GM12892 (cell line): ENCODE measurements at regions not wholly inside any gene's neighbourhood (a gene's known extent, or its start where the extent isn't known, plus 50 kb on each side); places are given as distances from the start of the nearest gene placed in this dataset.

Source experiments
- DNase-seq: peaks from one replicate; pipeline ENCODE4 v3.0.0; 2011; ENCODE audit not compliant: insufficient read length
- FAIRE-seq: peaks from 2 replicates; lab custom pipeline; 2011; peaks lifted over from hg19 to GRCh38; lab: Jason Lieb, UNC
- POLR2A ChIP-seq: IDR thresholded peaks from 2 replicates; pipeline ENCODE4 v1.6.1; 2011; ENCODE audit warnings: low read depth, low read length, control low read depth
- POLR2AphosphoS5 ChIP-seq: IDR thresholded peaks from 2 replicates; pipeline ENCODE4 v1.6.1; 2011; ENCODE audit warnings: low read depth, low read length, control low read depth
- TAF1 ChIP-seq: IDR thresholded peaks from 2 replicates; pipeline ENCODE4 v1.6.1; 2011; ENCODE audit warnings: low read depth, mild to moderate bottlenecking, control low read depth, low read length, borderline replicate concordance

DNA sequence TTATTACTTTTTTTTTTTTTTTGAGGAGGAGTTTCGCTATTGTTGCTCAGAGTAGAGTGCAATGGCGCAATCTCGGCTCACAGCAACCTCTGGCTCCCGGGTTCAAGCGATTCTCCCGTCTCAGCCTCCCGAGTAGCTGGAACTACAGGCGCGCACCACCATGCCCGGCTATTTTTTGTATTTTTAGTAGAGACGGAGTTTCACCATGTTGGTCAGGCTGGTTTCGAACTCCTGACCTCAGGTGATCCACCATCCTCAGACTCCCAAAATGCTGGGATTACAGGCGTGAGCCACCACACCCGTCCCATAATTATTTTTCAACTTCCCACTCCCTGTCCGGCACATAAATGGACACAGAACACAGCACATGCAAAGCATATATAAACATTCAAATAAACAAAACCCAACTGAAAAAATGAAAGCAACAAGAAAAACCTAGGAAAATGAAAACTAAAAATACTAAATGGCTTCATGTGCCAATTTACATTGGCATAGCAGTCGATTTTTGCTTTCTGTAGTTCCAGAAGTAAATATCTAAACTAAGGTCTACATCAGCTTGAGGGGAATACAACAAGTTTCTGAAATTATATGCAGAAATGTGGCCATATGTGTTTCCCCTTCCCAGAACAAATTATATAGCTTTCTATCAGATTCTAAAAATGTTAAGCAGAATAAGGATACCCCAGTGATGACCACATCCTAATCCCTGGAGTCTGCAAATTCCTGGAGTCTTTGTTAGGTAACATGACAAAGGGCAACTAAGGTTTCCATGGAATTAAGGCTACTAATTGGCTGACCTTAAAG lies 113.9 kb downstream of the HFE start:
- no peak for DNase-seq
- no peak for TF ChIP-seq POLR2A
- TF ChIP-seq TAF1 = no peak
- TF ChIP-seq POLR2AphosphoS5 = no peak
- FAIRE-seq = no peak

DNA sequence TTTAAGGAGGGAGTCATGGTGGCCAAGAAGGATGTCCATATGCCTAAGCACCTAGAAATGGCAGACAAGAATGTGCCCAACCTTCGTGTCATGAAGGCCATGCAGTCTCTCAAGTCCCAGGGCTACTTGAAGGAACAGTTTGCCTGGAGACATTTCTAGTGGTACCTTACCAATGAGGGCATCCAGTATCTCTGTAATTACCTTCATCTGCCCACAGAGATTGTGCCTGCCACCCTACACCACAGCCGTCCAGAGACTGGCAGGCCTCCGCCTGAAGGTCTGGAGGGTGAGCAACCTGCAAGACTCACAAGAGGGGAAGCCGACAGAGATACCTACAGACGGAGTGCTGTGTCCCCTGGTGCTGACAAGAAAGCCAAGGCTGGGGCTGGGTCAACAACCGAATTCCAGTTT lies 115.0 kb downstream of the HFE start:
- no peak for TF ChIP-seq TAF1

DNA sequence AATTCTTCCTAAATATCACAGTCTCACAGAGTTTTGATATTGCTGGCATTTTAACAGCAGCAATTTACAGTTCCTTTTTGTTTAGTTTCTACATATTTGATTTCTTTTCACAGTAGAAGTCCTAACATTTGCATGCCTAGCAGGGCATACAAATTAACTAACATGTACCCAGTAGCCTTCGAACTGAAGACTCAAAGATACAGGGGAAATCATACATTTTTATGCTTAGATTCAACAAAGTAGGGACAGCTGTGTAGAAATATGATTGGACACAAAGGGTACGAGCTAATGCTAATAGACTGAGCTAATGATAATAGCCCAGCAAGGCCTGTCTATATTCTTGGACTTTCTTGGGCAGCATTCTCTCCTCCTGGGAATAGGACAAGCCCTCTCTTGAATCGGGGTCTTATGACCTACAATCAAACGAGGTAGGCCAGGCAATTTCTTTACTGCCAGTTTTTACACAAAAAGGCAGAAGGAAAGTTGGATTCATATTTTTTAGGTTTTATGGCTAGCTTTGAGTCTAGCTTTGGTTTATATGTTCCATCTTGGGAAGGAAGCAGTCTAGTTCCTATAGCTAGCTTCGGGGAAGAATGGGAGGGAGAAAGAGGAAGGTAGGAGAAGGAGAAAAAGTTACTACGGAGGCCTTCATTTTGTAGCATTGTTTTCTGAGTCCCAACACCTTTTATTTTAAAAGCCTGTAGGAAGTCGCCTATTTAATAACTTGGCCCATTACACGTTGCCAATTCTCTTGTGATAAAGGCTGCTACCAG lies 115.8 kb downstream of the HFE start:
- DNase-seq = no peak
- TF ChIP-seq TAF1 (no peak), POLR2AphosphoS5 (no peak), POLR2A (no peak)
- no peak for FAIRE-seq

More for the DNA sequence above, 115.0 kb downstream of the HFE start:
- DNase-seq (no peak), FAIRE-seq (no peak)

DNA sequence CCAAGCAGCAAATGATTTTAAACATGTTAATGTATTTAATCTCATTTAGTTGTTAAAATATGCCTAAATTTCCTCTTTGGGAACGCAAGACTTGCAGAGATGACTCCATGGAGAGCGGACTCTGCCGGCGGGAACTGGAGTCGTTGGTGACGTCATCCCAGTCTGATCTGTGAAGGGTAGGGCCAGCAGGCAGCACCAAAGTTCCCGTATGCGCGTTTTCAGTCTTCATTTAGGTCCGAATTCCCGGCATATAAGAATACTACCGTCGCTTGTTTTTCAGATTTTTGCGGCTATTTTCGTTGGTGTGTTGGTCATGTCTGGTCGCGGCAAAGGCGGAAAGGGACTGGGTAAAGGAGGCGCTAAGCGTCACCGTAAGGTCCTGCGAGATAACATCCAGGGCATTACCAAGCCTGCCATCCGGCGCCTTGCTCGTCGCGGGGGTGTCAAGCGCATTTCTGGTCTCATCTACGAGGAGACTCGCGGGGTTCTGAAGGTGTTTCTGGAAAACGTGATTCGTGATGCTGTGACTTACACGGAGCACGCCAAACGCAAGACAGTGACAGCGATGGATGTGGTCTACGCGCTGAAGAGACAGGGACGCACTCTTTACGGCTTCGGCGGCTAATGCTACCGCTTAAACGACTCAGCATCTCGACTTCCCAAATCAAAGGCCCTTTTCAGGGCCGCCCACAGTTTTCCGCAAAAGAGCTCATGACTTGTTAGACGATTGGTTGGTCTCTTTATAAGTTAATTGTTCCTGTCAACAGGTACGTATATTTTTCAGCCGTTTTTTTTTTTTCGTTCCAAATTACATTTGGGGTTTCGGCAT lies 117.3 kb downstream of the HFE start:
- peak; percentile 63 for DNase-seq
- FAIRE-seq = peak; percentile 86
- TF ChIP-seq TAF1 (peak; percentile 82; the same call in 1 of the 2 replicates), POLR2AphosphoS5 (peak; percentile 98), POLR2A (peak; percentile 96)

- FAIRE-seq (peak; percentile 79), DNase-seq (no peak)
- TF ChIP-seq POLR2AphosphoS5 (peak; percentile 4; the same call in 1 of the 2 replicates), POLR2A (no peak; the same call in 1 of the 2 replicates)
These were observed 118.0 kb downstream of the HFE start for GRCh38 chr6:26205161-26205624.

GRCh38 chr6:26205625-26206574 lies 118.7 kb downstream of the HFE start:
- peak; percentile 74 for FAIRE-seq
- no peak for TF ChIP-seq POLR2A
- 0 out of 2 replicates have a peak, but pooled peaks have one; percentile 9 for TF ChIP-seq TAF1
- TF ChIP-seq POLR2AphosphoS5 = no peak
- no peak for DNase-seq

DNA sequence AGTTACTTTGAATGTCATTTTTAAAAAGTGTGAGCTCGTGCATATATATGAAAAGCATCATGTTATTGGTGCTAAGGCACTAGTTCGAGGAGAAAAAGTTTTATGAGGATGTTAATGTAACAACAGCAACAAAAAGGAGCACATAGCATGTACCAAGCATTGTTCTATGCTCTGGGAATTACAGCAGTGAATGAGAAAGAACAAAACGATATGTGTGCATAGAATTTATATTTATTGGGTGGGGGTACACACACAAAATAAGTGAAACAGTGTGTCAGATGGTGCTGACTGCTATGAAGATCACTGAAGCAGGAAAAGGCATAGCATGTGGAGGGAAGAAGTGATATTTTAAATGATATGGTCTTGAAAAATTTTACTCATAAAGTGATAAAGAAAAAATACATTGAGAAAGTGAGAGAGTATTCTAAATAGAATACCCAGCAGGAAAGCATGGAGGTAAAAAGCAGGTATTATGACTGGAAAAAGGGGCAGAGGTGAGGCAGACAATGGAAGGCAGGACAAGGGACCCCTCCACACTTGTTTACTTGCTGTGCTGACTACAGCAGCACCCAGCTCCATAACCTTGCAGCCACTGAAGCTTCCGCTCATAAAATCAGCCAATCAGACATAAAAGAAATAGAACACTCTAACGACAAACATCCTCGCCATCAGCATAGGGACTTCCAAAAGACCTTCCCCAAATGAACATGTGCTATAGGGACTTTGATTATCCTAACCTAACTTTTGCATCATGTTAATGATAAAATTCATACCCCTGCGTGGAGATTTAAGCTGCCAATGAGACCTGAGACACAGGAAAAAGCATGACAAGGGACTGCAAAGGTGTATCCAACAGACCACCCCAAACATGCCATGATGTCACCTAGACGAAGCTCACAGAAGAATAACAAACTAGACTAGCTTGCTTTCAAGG lies 119.9 kb downstream of the HFE start:
- TF ChIP-seq POLR2A = no peak
- TF ChIP-seq POLR2AphosphoS5 = no peak
- no peak for TF ChIP-seq TAF1
- no peak for DNase-seq
- FAIRE-seq = no peak

DNA sequence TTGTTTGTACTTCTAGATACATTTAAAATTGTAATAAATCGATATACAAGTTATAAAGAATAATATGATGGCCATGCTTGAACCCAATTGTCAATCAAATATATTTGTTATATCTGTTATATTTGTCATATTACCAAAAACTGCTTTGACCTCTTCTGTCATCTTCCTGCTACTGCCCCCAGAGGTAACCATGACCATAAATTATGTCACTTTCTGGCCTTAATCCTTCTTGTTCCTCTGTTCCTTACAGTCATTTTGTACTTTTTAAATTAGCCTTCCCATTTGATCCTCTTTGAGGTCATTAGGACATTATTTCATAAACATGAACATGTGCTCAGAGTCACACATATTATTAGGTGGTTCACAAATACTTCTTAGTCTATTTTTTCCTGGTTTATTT lies 124.7 kb downstream of the HFE start:
- no peak for FAIRE-seq
- no peak for TF ChIP-seq POLR2AphosphoS5
- TF ChIP-seq TAF1 = no peak
- TF ChIP-seq POLR2A = no peak
- no peak for DNase-seq

GRCh38 chr6:26213334-26214075 lies 126.3 kb downstream of the HFE start:
- DNase-seq (no peak), FAIRE-seq (no peak)
- TF ChIP-seq TAF1 = no peak
- TF ChIP-seq POLR2A = no peak
- TF ChIP-seq POLR2AphosphoS5 = no peak
